Activated gamma-delta T cell treated with Interleukin-2 at 50 U/mL for 16 hours (primary cell): ENCODE measurements at regions not wholly inside any gene's neighbourhood (a gene's known extent, or its start where the extent isn't known, plus 50 kb on each side); places are given as distances from the start of the nearest gene placed in this dataset.
"Not testable (repeated sequence)": the region's sequence is repeated elsewhere in the genome, so short reads cannot be mapped to it uniquely, and the experiment has no call there.

Experiments used
- DNase-seq: peaks from one replicate; pipeline ENCODE4 v3.0.0-alpha.2; 2020

DNA sequence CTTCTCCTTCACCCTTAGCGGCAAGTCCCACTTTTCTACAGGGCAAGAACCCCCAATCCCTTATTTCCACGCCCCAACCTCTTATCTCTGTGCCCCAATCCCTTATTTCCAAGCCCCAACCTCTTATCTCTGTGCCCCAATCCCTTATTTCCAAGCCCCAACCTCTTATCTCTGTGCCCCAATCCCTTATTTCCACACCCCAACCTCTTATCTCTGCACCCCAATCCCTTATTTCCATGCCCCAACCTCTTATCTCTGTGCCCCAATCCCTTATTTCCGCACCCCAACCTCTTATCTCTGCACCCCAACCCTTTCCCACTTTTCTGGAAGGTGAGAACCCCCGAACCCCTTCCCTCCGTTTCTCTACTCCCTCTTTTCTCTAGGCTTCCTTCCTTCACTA lies 116.1 kb upstream of the GJE1 start:
- DNase-seq, result not testable (repeated sequence)

- not testable (repeated sequence) for DNase-seq
Observed at GRCh38 chr6:142015463-142015862, 117.3 kb upstream of the GJE1 start.

GRCh38 chr6:142015011-142015410 lies 117.7 kb upstream of the GJE1 start:
- DNase-seq, result no peak

GRCh38 chr6:142014515-142014914 lies 118.2 kb upstream of the GJE1 start:
- no peak for DNase-seq

GRCh38 chr6:142013875-142014495 lies 118.7 kb upstream of the GJE1 start:
- DNase-seq, result no peak

- no peak for DNase-seq
Observed at GRCh38 chr6:142013287-142013686, 119.4 kb upstream of the GJE1 start.

DNA sequence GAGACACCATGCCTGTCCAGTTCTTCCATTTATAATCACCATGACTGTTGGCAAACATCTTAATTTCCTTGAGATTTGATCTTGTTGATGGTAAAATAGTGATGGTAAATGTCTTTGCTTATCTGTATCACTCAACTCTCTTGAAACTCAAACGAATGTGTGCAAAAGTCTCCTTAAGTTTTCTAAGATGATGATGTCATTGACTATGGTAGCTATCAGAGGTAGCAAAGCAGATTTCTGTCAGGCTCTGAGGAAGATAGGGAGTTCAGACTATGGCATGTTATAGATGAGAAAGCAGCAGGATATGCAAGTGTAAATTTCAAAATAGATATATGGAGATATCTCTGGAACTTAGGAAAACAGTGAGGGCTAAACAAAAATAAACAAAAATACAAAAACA lies 121.0 kb upstream of the GJE1 start:
- DNase-seq, result no peak

GRCh38 chr6:142011156-142011555 lies 121.6 kb upstream of the GJE1 start:
- no peak for DNase-seq

DNA sequence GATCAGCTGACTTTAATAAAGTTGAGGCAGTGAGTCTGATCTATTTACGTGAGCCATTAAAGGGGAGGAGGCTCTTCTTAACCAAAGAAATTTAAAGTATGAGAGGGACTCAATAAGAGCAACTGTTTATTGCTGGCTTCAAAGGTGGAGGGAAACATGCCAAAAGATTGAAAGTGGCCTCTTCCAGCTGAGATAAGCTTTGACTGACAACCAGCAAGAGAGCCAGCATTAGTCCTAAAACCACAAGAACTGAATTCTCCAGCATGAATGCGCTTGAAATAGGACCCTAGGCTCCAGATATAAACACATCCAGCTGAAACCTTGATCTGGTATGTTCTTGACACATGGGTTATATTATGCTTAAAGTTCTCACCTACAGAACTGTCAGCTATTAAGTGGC lies 123.1 kb upstream of the GJE1 start:
- DNase-seq, result no peak

DNA sequence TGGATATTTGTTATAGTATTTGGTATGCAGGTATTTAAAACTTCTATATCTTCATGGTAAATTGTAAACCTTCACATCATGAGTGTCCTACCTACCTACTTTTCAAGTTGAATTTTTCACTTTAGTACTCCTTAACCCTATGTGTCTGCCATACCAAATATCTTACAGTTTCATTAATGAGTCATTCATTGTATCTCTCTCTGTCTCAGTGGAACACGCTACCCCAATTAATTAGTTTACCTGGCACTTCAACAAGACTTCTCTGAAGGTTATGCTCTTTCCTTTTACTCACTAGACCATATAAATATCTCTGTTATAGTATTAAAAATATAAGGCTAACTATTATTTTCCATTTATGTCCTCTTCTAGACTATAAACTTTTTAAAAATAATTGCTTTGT lies 123.9 kb upstream of the GJE1 start:
- no peak for DNase-seq

- DNase-seq, result no peak
Observed at GRCh38 chr6:142008016-142008735, 124.5 kb upstream of the GJE1 start.

GRCh38 chr6:142005021-142005420 lies 127.7 kb upstream of the GJE1 start:
- DNase-seq, result no peak

- DNase-seq, result no peak
Observed at GRCh38 chr6:142002825-142003405, 129.8 kb upstream of the GJE1 start.

DNA sequence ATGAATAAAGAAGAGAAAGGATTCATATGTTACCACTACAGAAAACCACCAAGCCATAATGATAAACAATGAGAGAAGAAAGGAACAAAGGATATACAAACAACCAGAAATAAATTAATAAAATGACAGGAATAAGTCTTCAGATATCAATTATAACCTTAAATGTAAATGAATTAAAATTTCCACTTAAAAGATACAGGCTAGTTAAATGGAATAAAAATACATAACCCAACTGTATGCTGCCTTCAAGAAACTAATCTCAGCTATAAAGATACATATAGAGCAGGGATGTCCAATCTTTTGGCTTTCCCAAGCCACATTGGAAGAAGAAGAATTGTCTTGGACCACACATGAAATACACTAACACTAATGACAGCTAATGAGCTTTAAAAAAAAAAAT lies 135.9 kb upstream of the GJE1 start:
- no peak for DNase-seq

- DNase-seq, result no peak
Observed at GRCh38 chr6:141992109-141992508, 140.6 kb upstream of the GJE1 start.

- no peak for DNase-seq
Observed at GRCh38 chr6:141990840-141991239, 141.9 kb upstream of the GJE1 start.

DNA sequence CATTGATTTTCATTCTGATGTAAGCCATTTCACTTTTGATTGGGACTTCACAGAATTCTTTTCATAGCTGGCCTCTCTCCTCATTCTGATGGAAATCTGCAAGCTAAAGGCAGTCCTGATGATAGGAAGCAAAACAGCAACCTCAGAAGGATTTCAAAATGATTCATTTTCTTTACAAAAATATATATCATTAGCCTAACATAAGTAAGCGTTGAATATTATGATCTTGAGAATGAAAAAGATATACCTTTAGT lies 143.1 kb upstream of the GJE1 start:
- no peak for DNase-seq

GRCh38 chr6:141988954-141989705 lies 143.6 kb upstream of the GJE1 start:
- no peak for DNase-seq

- DNase-seq, result no peak
Observed at GRCh38 chr6:141988327-141988726, 144.4 kb upstream of the GJE1 start.

DNA sequence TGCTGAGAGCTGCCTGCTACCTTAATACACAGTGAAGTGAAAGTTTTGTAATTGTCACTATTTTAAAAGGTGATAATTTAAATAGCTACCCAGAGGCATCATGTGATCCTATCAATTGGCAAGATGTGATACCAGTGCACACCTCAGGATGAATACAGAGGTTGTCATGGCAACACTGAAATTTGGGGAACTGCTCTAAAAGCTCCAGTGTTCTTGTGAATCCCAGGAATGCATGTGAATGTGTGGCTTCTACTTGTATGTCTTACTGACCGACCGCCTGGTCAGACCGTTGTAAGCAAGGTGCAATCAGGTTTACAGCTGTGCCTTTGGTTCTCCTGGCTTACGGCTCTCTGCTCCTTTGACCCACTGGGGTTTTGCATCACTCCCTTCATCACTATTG lies 146.3 kb upstream of the GJE1 start:
- no peak for DNase-seq

DNA sequence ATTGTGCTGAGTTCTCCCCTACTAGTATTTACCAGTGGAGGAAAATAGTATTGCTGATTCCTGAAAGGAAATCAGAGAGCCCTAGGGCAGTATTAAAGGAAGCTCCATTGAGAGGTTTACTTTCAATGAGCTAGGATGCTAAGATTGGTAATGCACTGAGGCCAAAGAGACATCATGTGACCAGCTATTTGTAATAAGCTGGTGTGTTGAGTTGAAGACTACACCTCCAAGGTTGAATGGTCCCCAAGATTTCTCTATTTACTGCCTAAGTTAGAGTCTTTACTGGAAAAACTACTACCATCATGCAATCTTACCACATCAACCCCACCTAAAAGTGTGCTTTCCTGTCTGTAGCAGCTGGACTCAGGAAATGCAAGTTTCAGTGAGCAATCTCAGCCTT lies 151.5 kb upstream of the GJE1 start:
- no peak for DNase-seq

GRCh38 chr6:141977782-141978181 lies 154.9 kb upstream of the GJE1 start:
- DNase-seq, result no peak

DNA sequence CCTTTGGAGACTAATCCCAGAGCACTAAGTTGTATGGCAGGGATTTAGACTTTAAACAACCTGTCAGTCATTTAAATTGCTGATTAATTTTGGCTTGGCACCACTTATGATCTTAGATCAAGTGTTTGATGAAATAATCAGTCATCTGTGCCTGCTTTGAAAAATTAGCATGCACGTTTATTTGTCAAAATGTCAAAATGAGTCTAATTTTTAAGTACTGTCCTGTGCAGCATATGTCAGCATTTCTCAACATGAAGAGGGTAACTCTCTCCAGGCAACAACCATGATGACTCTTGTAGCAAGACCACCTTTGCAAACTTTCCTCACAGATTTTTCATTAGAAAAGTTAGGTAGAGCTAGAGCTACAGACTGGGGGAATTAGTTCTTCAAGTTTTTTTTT lies 155.7 kb upstream of the GJE1 start:
- DNase-seq, result no peak

DNA sequence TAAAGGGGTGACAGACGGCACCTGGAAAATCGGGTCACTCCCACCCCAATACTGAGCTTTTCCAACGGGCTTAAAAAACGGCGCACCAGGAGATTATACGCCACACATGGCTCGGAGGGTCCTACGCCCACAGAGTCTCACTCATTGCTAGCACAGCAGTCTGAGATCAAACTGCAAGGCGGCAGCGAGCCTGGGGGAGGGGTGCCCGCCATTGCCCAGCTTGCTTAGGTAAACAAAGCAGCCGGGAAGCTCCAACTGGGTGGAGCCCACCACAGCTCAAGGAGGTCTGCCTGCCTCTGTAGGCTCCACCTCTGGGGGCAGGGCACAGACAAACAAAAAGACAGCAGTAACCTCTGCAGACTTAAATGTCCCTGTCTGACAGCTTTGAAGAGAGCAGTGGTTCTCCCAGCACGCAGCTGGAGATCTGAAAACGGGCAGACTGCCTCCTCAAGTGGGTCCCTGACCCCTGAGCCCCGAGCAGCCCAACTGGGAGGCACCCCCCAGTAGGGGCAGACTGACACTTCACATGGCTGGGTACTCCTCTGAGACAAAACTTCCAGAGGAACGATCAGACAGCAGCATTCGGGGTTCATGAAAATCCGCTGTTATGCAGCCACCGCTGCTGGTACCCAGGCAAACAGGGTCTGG lies 162.8 kb upstream of the GJE1 start:
- DNase-seq, result not testable (repeated sequence)
